K562 (cell line): ENCODE measurements at regions not wholly inside any gene's neighbourhood (a gene's known extent, or its start where the extent isn't known, plus 50 kb on each side); places are given as distances from the start of the nearest gene placed in this dataset.

Source experiments
- ATAC-seq: fragments of 200-7000 bp; cut with Tn5 transposase; 3 replicates; pipeline ENCODE4 v1.9.1; 2020; ENCODE audit warnings: moderate library complexity
- BruUV-seq: library from RNA; stranded (reverse); fragments of 400-500 nt; replicated peaks from 2 replicates; lab custom pipeline; 2021; lab: Mats Ljungman, UMichigan
- CTCF ChIA-PET: fragments of 300-600 bp; formaldehyde crosslinking; extraction: SDS; loops from one replicate; lab custom pipeline; 2021; ENCODE audit warnings: low intra/inter-chr PET ratio; lab: Yijun Ruan, JAX
- POLR2A ChIA-PET: fragments of 300-600, 350-650 bp; sonication (Branson Sonifier 250); formaldehyde crosslinking; extraction: SDS; loops from one replicate; lab custom pipeline; 2021; ENCODE audit warnings: antibody characterized with exemption, inconsistent platforms; lab: Yijun Ruan, JAX
- DNase-seq, 4 experiments: peaks; one replicate each; pipeline versions ENCODE4 v3.0.0 to v3.0.0-alpha.2; 2011 to 2018; ENCODE audit warnings: low spot score in 3 of 4, mixed read lengths in 3 of 4; ENCODE audit errors: extremely low read depth in 1 of 4
- FAIRE-seq: peaks from 2 replicates; lab custom pipeline; 2011; peaks lifted over from hg19 to GRCh38; lab: Jason Lieb, UNC
- H2AFZ ChIP-seq: 2 replicates; pipeline ENCODE4 v1.6.0; 2011; ENCODE audit warnings: low read depth, low read length, control low read depth, inconsistent platforms
- H3K27ac ChIP-seq: fragments of 200-600 bp; 3 replicates; pipeline ENCODE4 v1.8.0; 2011; ENCODE audit warnings: low read depth, mild to moderate bottlenecking, control low read depth, inconsistent platforms, low read length, moderate library complexity, mixed read lengths; ENCODE audit errors: extremely low read depth
- H3K27me3 ChIP-seq, 2 experiments: fragments of 300-600 bp in 1 of 2; 2 replicates in 1 of 2; 3 replicates in 1 of 2; pipeline versions ENCODE4 v1.6.0 to v1.8.0; 2011; ENCODE audit warnings: inconsistent platforms in 2 of 2, low read length in 2 of 2, mild to moderate bottlenecking in 1 of 2, mixed read lengths in 1 of 2, moderate library complexity in 1 of 2; ENCODE audit not compliant: control insufficient read depth in 2 of 2, insufficient read depth in 2 of 2
- H3K36me3 ChIP-seq: fragments of 300-600 bp; 3 replicates; pipeline ENCODE4 v1.8.0; 2011; ENCODE audit warnings: mild to moderate bottlenecking, low read length, inconsistent platforms; ENCODE audit not compliant: control insufficient read depth, insufficient read depth
- H3K4me1 ChIP-seq, 2 experiments: fragments of 200-600 bp in 1 of 2; replicated peaks in 1 of 2; 2 replicates in 1 of 2; 3 replicates in 1 of 2; pipeline versions ENCODE4 v1.5.1 to v1.8.0; 2011; ENCODE audit warnings: inconsistent platforms in 2 of 2, low read length in 2 of 2, mild to moderate bottlenecking in 1 of 2, mixed read lengths in 1 of 2, moderate library complexity in 1 of 2; ENCODE audit not compliant: control insufficient read depth in 2 of 2, insufficient read depth in 2 of 2
- H3K4me2 ChIP-seq: 2 replicates; pipeline ENCODE4 v1.6.1; 2011; ENCODE audit warnings: low read length, control low read depth, inconsistent platforms, mixed read lengths; ENCODE audit not compliant: insufficient read depth
- H3K4me3 ChIP-seq: fragments of 200-600 bp; sonication (generic), shearing (Covaris generic); 2 replicates; pipeline ENCODE4 v1.5.1; 2016; ENCODE audit warnings: control low read depth, inconsistent platforms
- H3K79me2 ChIP-seq: fragments of 200-600 bp; 3 replicates; pipeline ENCODE4 v1.8.0; 2011; ENCODE audit warnings: low read length, inconsistent platforms; ENCODE audit not compliant: control insufficient read depth, insufficient read depth
- H3K9ac ChIP-seq, 2 experiments: 2 replicates each; pipeline versions ENCODE4 v1.6.0 to v1.6.1; 2011; ENCODE audit warnings: low read depth in 2 of 2, low read length in 2 of 2, control low read depth in 1 of 2, inconsistent platforms in 1 of 2, mild to moderate bottlenecking in 1 of 2, mixed read lengths in 1 of 2; ENCODE audit not compliant: insufficient read depth in 1 of 2
- H3K9me1 ChIP-seq: one replicate; pipeline ENCODE4 v1.6.0; 2011; ENCODE audit warnings: inconsistent platforms, mild to moderate bottlenecking, low read length, moderate library complexity; ENCODE audit not compliant: control insufficient read depth, insufficient read depth
- H3K9me3 ChIP-seq: replicated peaks from 2 replicates; pipeline ENCODE4 v1.5.1; 2011; ENCODE audit warnings: low read depth, low read length, inconsistent platforms; ENCODE audit not compliant: control insufficient read depth, insufficient read depth
- H4K20me1 ChIP-seq: replicated peaks from 2 replicates; pipeline ENCODE4 v1.6.1; 2011; ENCODE audit warnings: low read length, inconsistent platforms, mixed read lengths; ENCODE audit not compliant: control insufficient read depth, insufficient read depth
- ADNP ChIP-seq: fragments of 200-800 bp; sonication (Bioruptor generic); IDR thresholded peaks from 2 replicates; pipeline ENCODE4 v1.6.1; 2016; ENCODE audit warnings: missing genetic modification characterization, missing compliant biosample characterization
- BHLHE40 ChIP-seq: IDR thresholded peaks from 2 replicates; pipeline ENCODE4 v1.6.1; 2011; ENCODE audit warnings: low read length, improper control_type of control experiment
- BRD4 ChIP-seq: fragments of 200-600 bp; sonication (generic); IDR thresholded peaks from 2 replicates; pipeline ENCODE4 v1.6.1; 2017; ENCODE audit warnings: inconsistent platforms
- EGR1 ChIP-seq: fragments of 450-650 bp; conservative IDR thresholded peaks from 2 replicates; pipeline ENCODE4 v1.6.1; 2017; ENCODE audit warnings: mild to moderate bottlenecking
- ELF1 ChIP-seq: fragments of 200-800 bp; sonication (Bioruptor generic); IDR thresholded peaks from 2 replicates; pipeline ENCODE4 v1.6.1; 2016; ENCODE audit warnings: missing genetic modification characterization, missing compliant biosample characterization
- ETV6 ChIP-seq, 3 experiments: fragments of 150-350 bp in 1 of 3; sonication (generic) in 1 of 3; formaldehyde crosslinking in 1 of 3; IDR thresholded peaks; 2 replicates each; pipeline versions ENCODE4 v1.6.1 to v1.8.0; 2014 to 2022; ENCODE audit warnings: borderline replicate concordance in 2 of 3, low read depth in 2 of 3, antibody characterized with exemption in 1 of 3, low read length in 1 of 3, mild to moderate bottlenecking in 1 of 3, missing genetic modification reagents in 1 of 3
- GATAD2B ChIP-seq: fragments of 450-650 bp; IDR thresholded peaks from 2 replicates; pipeline ENCODE4 v1.6.1; 2017; ENCODE audit warnings: mild to moderate bottlenecking, borderline replicate concordance
- HES1 ChIP-seq: fragments of 450-650 bp; IDR thresholded peaks from 2 replicates; pipeline ENCODE4 v1.6.1; 2016; ENCODE audit warnings: low read depth, mild to moderate bottlenecking, moderate library complexity
- RNF2 ChIP-seq: sonication (generic); IDR thresholded peaks from 2 replicates; pipeline ENCODE4 v1.6.1; 2016
- SRF ChIP-seq, 2 experiments: fragments of 250-450, 450-650 bp in 1 of 2; sonication (Bioruptor Pico) in 1 of 2; sonication (generic) in 1 of 2; formaldehyde crosslinking; IDR thresholded peaks; 2 replicates each; pipeline versions ENCODE4 v1.5.0 to v1.5.1; 2020 to 2022; ENCODE audit warnings: mild to moderate bottlenecking in 1 of 2, missing genetic modification reagents in 1 of 2
- ZBTB34 ChIP-seq: fragments of 250-450 bp; sonication (Bioruptor Pico); IDR thresholded peaks from 2 replicates; pipeline ENCODE4 v1.8.0; 2021; ENCODE audit warnings: mild to moderate bottlenecking, moderate library complexity
- ZNF174 ChIP-seq: fragments of 250-450 bp; sonication (Bioruptor Pico); IDR thresholded peaks from 2 replicates; pipeline ENCODE4 v1.4.0; 2020; ENCODE audit warnings: mild to moderate bottlenecking
- ZNF263 ChIP-seq: sonication (generic); formaldehyde crosslinking; IDR thresholded peaks from 2 replicates; pipeline ENCODE4 v1.8.0; 2022; ENCODE audit warnings: mild to moderate bottlenecking, missing genetic modification reagents, borderline replicate concordance
- ZNF274 ChIP-seq: IDR thresholded peaks from 2 replicates; pipeline ENCODE4 v1.6.1; 2011; ENCODE audit warnings: low read depth, mild to moderate bottlenecking, low read length, moderate library complexity, borderline replicate concordance
- ZNF583 ChIP-seq: fragments of 250-450 bp; sonication (Bioruptor Pico); IDR thresholded peaks from 2 replicates; pipeline ENCODE4 v1.4.0; 2020
- WGBS: fragments of 100-300 bp; shearing (Covaris generic); methylation state at CpG from one replicate; pipeline ENCODE4 v1.1.6; 2016; ENCODE audit warnings: low coverage, mixed read lengths; ENCODE audit not compliant: insufficient coverage; ENCODE audit errors: missing lambda C conversion rate; 5-methylcytosine and 5-hydroxymethylcytosine counted together
- in situ Hi-C: fragments of 300-500 bp; cut with MboI; formaldehyde crosslinking; loops from 4 replicates; pipeline ENCODE4 v1.15.0; 2018; ENCODE audit warnings: inconsistent platforms, mixed read lengths
- intact Hi-C: fragments of 100-400 bp; cut with micrococcal nuclease; formaldehyde crosslinking; loops from 2 replicates; pipeline ENCODE4 v1.14.2; 2022

- in situ Hi-C loops (no loop called here), intact Hi-C loops (no loop called here)
- Histone ChIP-seq H3K36me3 (no peaks in the 10 kb centered on the region), H3K4me2 (no peak overlapping the region), H3K27ac (no peak overlapping the region), H3K9me3 (no peaks in the 10 kb centered on the region), H4K20me1 (no peaks in the 10 kb centered on the region), H3K27me3 (peaks cover 0 to 29% of the 10 kb centered on the region in 2 experiments; a peak in 3 of 5 replicates), H2AFZ (no peak overlapping the region), H3K4me3 (no peak overlapping the region), H3K79me2 (no peaks in the 10 kb centered on the region), H3K9me1 (no peaks in the 10 kb centered on the region), H3K4me1 (no peaks in the 10 kb centered on the region), H3K9ac (no peak overlapping the region)
- ChIA-PET CTCF (no interaction called here), POLR2A (interaction anchor here (1.0 kb wide), 1 partner anchor 14 kb away, joined by 4 read pairs; no protein-coding TSS in a partner anchor)
- 0% methylated on average over 7 of the region's 7 CpGs for WGBS
- TF ChIP-seq EGR1 (0 out of 2 replicates have a peak, but pooled peaks have one; percentile 12), SRF (CRISPR knock-in tag; IDR thresholded peaks at IDR 0.05) (no peak), BHLHE40 (peak; percentile 17; the same call in 1 of the 2 replicates)
- BruUV-seq, result no TSS peak
- DNase-seq (no peak), ATAC-seq (no peak), FAIRE-seq (no peak)
These were observed 123.0 kb downstream of the CXCL12 start for GRCh38 chr10:44261710-44262455.

GRCh38 chr10:44261296-44261695 lies 123.6 kb downstream of the CXCL12 start:
- Histone ChIP-seq H4K20me1 (no peaks in the 10 kb centered on the region), H2AFZ (no peak overlapping the region), H3K79me2 (no peaks in the 10 kb centered on the region), H3K4me2 (no peak overlapping the region), H3K9ac (no peak overlapping the region), H3K36me3 (no peaks in the 10 kb centered on the region), H3K4me3 (no peak overlapping the region), H3K27me3 (peaks cover 0 to 29% of the 10 kb centered on the region in 2 experiments; a peak in 3 of 5 replicates), H3K9me1 (no peaks in the 10 kb centered on the region), H3K27ac (no peak overlapping the region), H3K9me3 (no peaks in the 10 kb centered on the region), H3K4me1 (no peaks in the 10 kb centered on the region)
- DNase-seq, result no peak
- CTCF ChIA-PET, result no interaction called here
- POLR2A ChIA-PET, result interaction anchor here (1.0 kb wide), 1 partner anchor 15 kb away, joined by 4 read pairs; no protein-coding TSS in a partner anchor
- TF ChIP-seq ZNF274, result no peak
- TF ChIP-seq ELF1 (tag), result no peak
- TF ChIP-seq ZBTB34 (CRISPR knock-in tag), result no peak
- no peak for TF ChIP-seq ETV6 (IDR thresholded peaks at IDR 0.05; ENCODE audit: borderline replicate concordance in 1 of 2, low read depth in 2 of 2, low read length in 1 of 2)
- TF ChIP-seq ETV6 (CRISPR knock-in tag; IDR thresholded peaks at IDR 0.05; ENCODE audit: borderline replicate concordance), result no peak
- no peak for TF ChIP-seq ADNP (tag)
- no peak for TF ChIP-seq HES1
- no peak for TF ChIP-seq GATAD2B
- TF ChIP-seq ZNF583 (CRISPR knock-in tag), result no peak
- no peak for TF ChIP-seq BRD4
- no peak for TF ChIP-seq ZNF263 (CRISPR knock-in tag)
- TF ChIP-seq ZNF174, result no peak
- TF ChIP-seq RNF2, result no peak
- in situ Hi-C loops, result no loop called here
- no peak for FAIRE-seq
- WGBS, result 0% methylated on average over 13 of the region's 16 CpGs
- intact Hi-C loops, result no loop called here
- no peak for ATAC-seq
- no TSS peak for BruUV-seq
